ENCODE measurements at regions not wholly inside any gene's neighbourhood (a gene's known extent, or its start where the extent isn't known, plus 50 kb on each side); places are given as distances from the start of the nearest gene placed in this dataset.

DNA sequence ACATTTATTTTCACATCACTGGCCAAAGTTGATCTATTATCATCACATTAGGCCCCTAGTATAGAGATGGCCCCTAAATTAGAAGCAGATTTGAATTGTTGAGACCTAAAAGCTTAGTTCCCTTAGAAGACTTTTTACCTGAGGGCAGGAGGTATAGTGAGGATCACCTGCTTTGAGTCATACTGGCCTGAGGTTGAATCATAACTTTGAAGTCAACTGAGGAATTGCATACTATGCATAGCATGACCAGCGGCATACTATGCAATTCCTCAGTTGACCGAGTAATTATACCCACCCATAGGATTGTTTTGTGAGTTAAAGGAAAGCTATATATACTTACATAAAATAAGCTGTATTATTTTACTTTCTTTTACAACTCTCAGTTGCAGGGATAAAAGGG, 50.3 kb upstream of the DPH5 start:
- no peak for TF ChIP-seq POLR2AphosphoS5 (IDR thresholded peaks at IDR 0.05; ENCODE audit: insufficient read depth in 1 of 2, low read depth in 1 of 2)
- TF ChIP-seq, protein P1, sequence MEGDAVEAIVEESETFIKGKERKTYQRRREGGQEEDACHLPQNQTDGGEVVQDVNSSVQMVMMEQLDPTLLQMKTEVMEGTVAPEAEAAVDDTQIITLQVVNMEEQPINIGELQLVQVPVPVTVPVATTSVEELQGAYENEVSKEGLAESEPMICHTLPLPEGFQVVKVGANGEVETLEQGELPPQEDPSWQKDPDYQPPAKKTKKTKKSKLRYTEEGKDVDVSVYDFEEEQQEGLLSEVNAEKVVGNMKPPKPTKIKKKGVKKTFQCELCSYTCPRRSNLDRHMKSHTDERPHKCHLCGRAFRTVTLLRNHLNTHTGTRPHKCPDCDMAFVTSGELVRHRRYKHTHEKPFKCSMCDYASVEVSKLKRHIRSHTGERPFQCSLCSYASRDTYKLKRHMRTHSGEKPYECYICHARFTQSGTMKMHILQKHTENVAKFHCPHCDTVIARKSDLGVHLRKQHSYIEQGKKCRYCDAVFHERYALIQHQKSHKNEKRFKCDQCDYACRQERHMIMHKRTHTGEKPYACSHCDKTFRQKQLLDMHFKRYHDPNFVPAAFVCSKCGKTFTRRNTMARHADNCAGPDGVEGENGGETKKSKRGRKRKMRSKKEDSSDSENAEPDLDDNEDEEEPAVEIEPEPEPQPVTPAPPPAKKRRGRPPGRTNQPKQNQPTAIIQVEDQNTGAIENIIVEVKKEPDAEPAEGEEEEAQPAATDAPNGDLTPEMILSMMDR (IDR thresholded peaks at IDR 0.05) = no peak
- no peak for TF ChIP-seq POLR2A (IDR thresholded peaks at IDR 0.05)

All from vagina (tissue), 2 donors.